Kidney tubule cell (primary cell): ENCODE measurements at regions not wholly inside any gene's neighbourhood (a gene's known extent, or its start where the extent isn't known, plus 50 kb on each side); places are given as distances from the start of the nearest gene placed in this dataset.

Source experiments
- DNase-seq: peaks from one replicate; pipeline ENCODE4 v3.0.0-alpha.2; 2018; ENCODE audit warnings: low spot score

GRCh38 chr3:119091936-119092677, 53.9 kb upstream of the TEX55 start:
- DNase-seq: no peak

GRCh38 chr3:119087799-119088198, 53.2 kb upstream of the IGSF11 start:
- no peak for DNase-seq

DNA sequence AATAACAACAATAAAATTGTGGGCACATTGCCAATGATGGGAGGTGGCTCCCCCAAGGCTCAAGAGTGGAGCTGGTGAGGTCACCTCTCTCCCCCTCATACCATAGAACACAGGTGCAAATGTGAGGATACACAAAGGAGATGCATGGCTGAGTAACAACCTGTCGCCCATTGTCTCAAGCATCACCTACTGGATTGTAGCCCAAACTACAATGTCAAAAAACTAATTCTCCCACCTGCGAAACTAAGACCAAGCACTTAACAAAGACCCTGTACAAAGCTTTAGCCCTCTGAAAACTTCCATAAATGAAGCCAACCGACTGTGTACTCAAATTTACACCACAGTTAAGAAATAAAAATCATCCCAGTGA, 50.4 kb upstream of the IGSF11 start:
- no peak for DNase-seq

GRCh38 chr3:119084371-119085069, 49.9 kb upstream of the IGSF11 start:
- DNase-seq: peak; percentile 66
